GM23338 (cell line): ENCODE measurements at regions not wholly inside any gene's neighbourhood (a gene's known extent, or its start where the extent isn't known, plus 50 kb on each side); places are given as distances from the start of the nearest gene placed in this dataset.

Experiments
- ATAC-seq: fragments of 200-7000 bp; cut with Tn5 transposase; 3 replicates; pipeline ENCODE4 v1.9.1; 2020
- DNase-seq: peaks from one replicate; pipeline ENCODE4 v3.0.0-alpha.2; 2015; ENCODE audit warnings: low spot score
- H2AFZ ChIP-seq: fragments of 200-600 bp; sonication (generic); 2 replicates; pipeline ENCODE4 v1.8.0; 2016; ENCODE audit warnings: antibody characterized with exemption, mild to moderate bottlenecking, moderate library complexity
- H3F3A ChIP-seq: fragments of 200-600 bp; sonication (generic); replicated peaks from 2 replicates; pipeline ENCODE4 v1.8.0; 2017; ENCODE audit warnings: antibody characterized with exemption, mixed run types, low read depth
- H3K27ac ChIP-seq: fragments of 200-600 bp; sonication (generic); 2 replicates; pipeline ENCODE4 v1.6.1; 2016; ENCODE audit warnings: low read depth
- H3K27me3 ChIP-seq: fragments of 200-600 bp; sonication (generic); 2 replicates; pipeline ENCODE4 v1.8.0; 2016; ENCODE audit warnings: mild to moderate bottlenecking, mixed run types, moderate library complexity; ENCODE audit not compliant: insufficient read depth
- H3K36me3 ChIP-seq: fragments of 200-600 bp; sonication (generic); 2 replicates; pipeline ENCODE4 v1.8.0; 2016; ENCODE audit warnings: mild to moderate bottlenecking; ENCODE audit not compliant: insufficient read depth
- H3K4me1 ChIP-seq: fragments of 200-600 bp; sonication (generic); 2 replicates; pipeline ENCODE4 v1.8.0; 2016; ENCODE audit warnings: mild to moderate bottlenecking, moderate library complexity; ENCODE audit not compliant: insufficient read depth
- H3K4me2 ChIP-seq: fragments of 200-600 bp; sonication (generic); 2 replicates; pipeline ENCODE4 v1.7.1; 2017; ENCODE audit warnings: mixed run types
- H3K4me3 ChIP-seq: fragments of 200-600 bp; sonication (generic); 2 replicates; pipeline ENCODE4 v1.6.1; 2016; ENCODE audit warnings: mixed run types
- H3K79me2 ChIP-seq: fragments of 200-600 bp; sonication (generic); replicated peaks from 2 replicates; pipeline ENCODE4 v1.8.0; 2017; ENCODE audit warnings: mild to moderate bottlenecking; ENCODE audit not compliant: insufficient read depth
- H3K9me2 ChIP-seq: fragments of 200-600 bp; sonication (generic); 2 replicates; pipeline ENCODE4 v1.8.0; 2017; ENCODE audit not compliant: insufficient read depth
- H4K20me1 ChIP-seq: fragments of 200-600 bp; sonication (generic); replicated peaks from 2 replicates; pipeline ENCODE4 v1.8.0; 2017; ENCODE audit warnings: mild to moderate bottlenecking; ENCODE audit not compliant: insufficient read depth
- H3K27ac Mint-ChIP-seq: 2 replicates; pipeline ENCODE4 v1.8.0; 2020; ENCODE audit warnings: inconsistent platforms, mild to moderate bottlenecking, moderate library complexity, mixed read lengths
- H3K27me3 Mint-ChIP-seq: 3 replicates; pipeline ENCODE4 v1.8.0; 2022; ENCODE audit warnings: low read depth, mild to moderate bottlenecking, moderate library complexity, mixed read lengths, inconsistent platforms; ENCODE audit not compliant: insufficient read depth, poor library complexity
- H3K36me3 Mint-ChIP-seq: 3 replicates; pipeline ENCODE4 v1.8.0; 2021; ENCODE audit warnings: low read depth, mild to moderate bottlenecking, inconsistent platforms, moderate library complexity, mixed read lengths
- H3K4me1 Mint-ChIP-seq: 3 replicates; pipeline ENCODE4 v1.8.0; 2020; ENCODE audit warnings: mild to moderate bottlenecking, inconsistent platforms, mixed read lengths
- H3K4me3 Mint-ChIP-seq: 3 replicates; pipeline ENCODE4 v1.8.0; 2021; ENCODE audit warnings: moderate library complexity, mild to moderate bottlenecking, inconsistent platforms, mixed read lengths
- H3K9me3 Mint-ChIP-seq: 3 replicates; pipeline ENCODE4 v1.8.0; 2020; ENCODE audit warnings: moderate library complexity, mild to moderate bottlenecking, inconsistent platforms, mixed read lengths
- CREB1 ChIP-seq: fragments of 250-450 bp; sonication (Bioruptor Pico); IDR thresholded peaks from 2 replicates; pipeline ENCODE4 v1.5.0; 2020; ENCODE audit warnings: low read depth, mild to moderate bottlenecking, moderate library complexity
- EZH2 ChIP-seq: fragments of 200-600 bp; sonication (generic); IDR thresholded peaks from one replicate; pipeline ENCODE4 v1.8.0; 2017; ENCODE audit warnings: antibody characterized with exemption, mild to moderate bottlenecking, low read depth; ENCODE audit not compliant: unreplicated experiment
- EZH2phosphoT487 ChIP-seq: fragments of 200-600 bp; sonication (generic); IDR thresholded peaks from one replicate; pipeline ENCODE4 v1.8.1; 2018; ENCODE audit warnings: antibody characterized with exemption; ENCODE audit not compliant: unreplicated experiment
- JUNB ChIP-seq: IDR thresholded peaks from one replicate; pipeline ENCODE4 v1.6.1; 2016; ENCODE audit warnings: antibody characterized with exemption; ENCODE audit not compliant: unreplicated experiment
- ZNF114 ChIP-seq: fragments of 250-450 bp; sonication (Bioruptor Pico); IDR thresholded peaks from 2 replicates; pipeline ENCODE4 v1.5.0; 2020; ENCODE audit warnings: mild to moderate bottlenecking, moderate library complexity
- ZNF331 ChIP-seq: fragments of 250-450 bp; sonication (Bioruptor Pico); IDR thresholded peaks from 2 replicates; pipeline ENCODE4 v1.5.0; 2020; ENCODE audit warnings: low read depth, mild to moderate bottlenecking, moderate library complexity
- TF ChIP-seq, protein P1 (sequence below), 2 experiments: fragments of 200-600 bp in 1 of 2; sonication (generic) in 1 of 2; conservative IDR thresholded peaks; 2 replicates each; pipeline versions ENCODE4 v1.5.1 to v1.6.1; 2016 to 2017; ENCODE audit warnings: antibody characterized with exemption in 2 of 2, low read depth in 2 of 2, mild to moderate bottlenecking in 2 of 2, moderate library complexity in 1 of 2
- TF ChIP-seq, protein P2 (sequence below): fragments of 250-450 bp; sonication (Bioruptor Pico); IDR thresholded peaks from 2 replicates; pipeline ENCODE4 v1.5.0; 2020; ENCODE audit warnings: mild to moderate bottlenecking, moderate library complexity

DNA sequence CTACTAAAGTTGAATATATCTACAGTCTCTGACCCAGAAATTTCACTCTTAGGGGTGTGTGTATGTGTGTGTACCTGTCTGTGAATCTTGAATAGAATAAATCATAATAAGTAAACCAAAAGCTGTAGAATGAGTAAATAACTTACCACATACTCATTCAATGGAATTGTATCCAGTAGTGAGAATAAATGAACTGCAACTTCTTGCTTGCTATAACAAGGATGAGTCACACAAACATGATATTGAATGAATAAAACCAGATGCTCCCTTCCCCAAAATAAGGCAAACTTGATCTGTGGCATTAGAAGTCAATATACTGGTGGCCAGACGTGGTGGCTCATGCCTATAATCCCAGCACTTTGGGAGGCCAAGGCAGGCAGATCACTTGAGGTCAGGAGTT is 259.8 kb upstream of the MON1B start:
- no peak for TF ChIP-seq EZH2
- no peak for TF ChIP-seq JUNB
- no peak for TF ChIP-seq EZH2phosphoT487
- TF ChIP-seq ZNF331 (CRISPR knock-in tag): no peak
- Histone ChIP-seq H3K27me3 (no peaks in the 10 kb centered on the region), H4K20me1 (no peaks in the 10 kb centered on the region), H2AFZ (no peak overlapping the region), H3K79me2 (no peaks in the 10 kb centered on the region), H3F3A (no peaks in the 10 kb centered on the region), H3K9me2 (no peaks in the 10 kb centered on the region), H3K4me3 (no peak overlapping the region), H3K4me2 (no peak overlapping the region), H3K4me1 (peaks cover 7% of the 10 kb centered on the region), H3K36me3 (no peaks in the 10 kb centered on the region), H3K27ac (no peak overlapping the region)
- H3K9me3 Mint-ChIP-seq: peaks cover 55% of the 10 kb centered on the region
- H3K27ac Mint-ChIP-seq: no peak overlapping the region
- peaks cover 4% of the 10 kb centered on the region for H3K27me3 Mint-ChIP-seq
- no peaks in the 10 kb centered on the region for H3K36me3 Mint-ChIP-seq
- DNase-seq (no peak), ATAC-seq (no peak)
- peaks cover 4% of the 10 kb centered on the region; the same call in 2 of the 3 replicates for H3K4me1 Mint-ChIP-seq
- H3K4me3 Mint-ChIP-seq: no peak overlapping the region

DNA sequence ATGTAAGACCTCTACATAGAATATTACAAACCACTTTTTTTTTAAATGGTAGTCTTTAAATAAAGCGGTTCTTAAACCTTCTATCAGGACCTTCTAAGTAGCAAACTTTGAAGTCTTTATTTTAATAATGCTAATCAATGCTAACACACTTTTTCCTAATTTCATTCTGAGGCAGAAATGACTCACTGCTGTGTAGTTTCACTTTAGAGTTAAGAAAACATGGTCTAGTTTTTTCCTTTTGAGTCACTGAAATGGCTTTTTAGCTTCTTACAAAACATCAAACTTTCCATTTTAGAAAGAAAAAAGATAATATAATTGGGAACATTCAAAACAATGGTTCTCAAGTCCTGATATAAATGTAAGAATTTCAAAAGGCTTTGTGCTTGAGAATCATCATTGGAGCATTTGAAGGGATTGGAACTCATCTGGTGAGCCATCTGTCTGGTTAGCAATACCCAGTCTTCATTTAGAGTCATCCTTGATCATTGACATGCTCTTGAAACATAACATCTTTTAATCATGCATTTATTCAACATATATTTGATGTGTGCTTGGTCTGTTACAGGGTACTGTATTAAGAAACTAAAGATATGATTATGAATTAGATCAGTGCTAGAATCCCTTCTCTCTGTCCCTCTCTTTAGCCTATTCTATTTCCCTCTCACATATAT is 258.3 kb upstream of the MON1B start:
- TF ChIP-seq ZNF331 (CRISPR knock-in tag) (no peak), ZNF114 (CRISPR knock-in tag) (no peak), EZH2 (no peak), CREB1 (CRISPR knock-in tag) (no peak)
- TF ChIP-seq, protein P1, sequence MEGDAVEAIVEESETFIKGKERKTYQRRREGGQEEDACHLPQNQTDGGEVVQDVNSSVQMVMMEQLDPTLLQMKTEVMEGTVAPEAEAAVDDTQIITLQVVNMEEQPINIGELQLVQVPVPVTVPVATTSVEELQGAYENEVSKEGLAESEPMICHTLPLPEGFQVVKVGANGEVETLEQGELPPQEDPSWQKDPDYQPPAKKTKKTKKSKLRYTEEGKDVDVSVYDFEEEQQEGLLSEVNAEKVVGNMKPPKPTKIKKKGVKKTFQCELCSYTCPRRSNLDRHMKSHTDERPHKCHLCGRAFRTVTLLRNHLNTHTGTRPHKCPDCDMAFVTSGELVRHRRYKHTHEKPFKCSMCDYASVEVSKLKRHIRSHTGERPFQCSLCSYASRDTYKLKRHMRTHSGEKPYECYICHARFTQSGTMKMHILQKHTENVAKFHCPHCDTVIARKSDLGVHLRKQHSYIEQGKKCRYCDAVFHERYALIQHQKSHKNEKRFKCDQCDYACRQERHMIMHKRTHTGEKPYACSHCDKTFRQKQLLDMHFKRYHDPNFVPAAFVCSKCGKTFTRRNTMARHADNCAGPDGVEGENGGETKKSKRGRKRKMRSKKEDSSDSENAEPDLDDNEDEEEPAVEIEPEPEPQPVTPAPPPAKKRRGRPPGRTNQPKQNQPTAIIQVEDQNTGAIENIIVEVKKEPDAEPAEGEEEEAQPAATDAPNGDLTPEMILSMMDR (conservative IDR thresholded peaks at IDR 0.05; ENCODE audit: low read depth in 2 of 2): no peak
- TF ChIP-seq, protein P2, sequence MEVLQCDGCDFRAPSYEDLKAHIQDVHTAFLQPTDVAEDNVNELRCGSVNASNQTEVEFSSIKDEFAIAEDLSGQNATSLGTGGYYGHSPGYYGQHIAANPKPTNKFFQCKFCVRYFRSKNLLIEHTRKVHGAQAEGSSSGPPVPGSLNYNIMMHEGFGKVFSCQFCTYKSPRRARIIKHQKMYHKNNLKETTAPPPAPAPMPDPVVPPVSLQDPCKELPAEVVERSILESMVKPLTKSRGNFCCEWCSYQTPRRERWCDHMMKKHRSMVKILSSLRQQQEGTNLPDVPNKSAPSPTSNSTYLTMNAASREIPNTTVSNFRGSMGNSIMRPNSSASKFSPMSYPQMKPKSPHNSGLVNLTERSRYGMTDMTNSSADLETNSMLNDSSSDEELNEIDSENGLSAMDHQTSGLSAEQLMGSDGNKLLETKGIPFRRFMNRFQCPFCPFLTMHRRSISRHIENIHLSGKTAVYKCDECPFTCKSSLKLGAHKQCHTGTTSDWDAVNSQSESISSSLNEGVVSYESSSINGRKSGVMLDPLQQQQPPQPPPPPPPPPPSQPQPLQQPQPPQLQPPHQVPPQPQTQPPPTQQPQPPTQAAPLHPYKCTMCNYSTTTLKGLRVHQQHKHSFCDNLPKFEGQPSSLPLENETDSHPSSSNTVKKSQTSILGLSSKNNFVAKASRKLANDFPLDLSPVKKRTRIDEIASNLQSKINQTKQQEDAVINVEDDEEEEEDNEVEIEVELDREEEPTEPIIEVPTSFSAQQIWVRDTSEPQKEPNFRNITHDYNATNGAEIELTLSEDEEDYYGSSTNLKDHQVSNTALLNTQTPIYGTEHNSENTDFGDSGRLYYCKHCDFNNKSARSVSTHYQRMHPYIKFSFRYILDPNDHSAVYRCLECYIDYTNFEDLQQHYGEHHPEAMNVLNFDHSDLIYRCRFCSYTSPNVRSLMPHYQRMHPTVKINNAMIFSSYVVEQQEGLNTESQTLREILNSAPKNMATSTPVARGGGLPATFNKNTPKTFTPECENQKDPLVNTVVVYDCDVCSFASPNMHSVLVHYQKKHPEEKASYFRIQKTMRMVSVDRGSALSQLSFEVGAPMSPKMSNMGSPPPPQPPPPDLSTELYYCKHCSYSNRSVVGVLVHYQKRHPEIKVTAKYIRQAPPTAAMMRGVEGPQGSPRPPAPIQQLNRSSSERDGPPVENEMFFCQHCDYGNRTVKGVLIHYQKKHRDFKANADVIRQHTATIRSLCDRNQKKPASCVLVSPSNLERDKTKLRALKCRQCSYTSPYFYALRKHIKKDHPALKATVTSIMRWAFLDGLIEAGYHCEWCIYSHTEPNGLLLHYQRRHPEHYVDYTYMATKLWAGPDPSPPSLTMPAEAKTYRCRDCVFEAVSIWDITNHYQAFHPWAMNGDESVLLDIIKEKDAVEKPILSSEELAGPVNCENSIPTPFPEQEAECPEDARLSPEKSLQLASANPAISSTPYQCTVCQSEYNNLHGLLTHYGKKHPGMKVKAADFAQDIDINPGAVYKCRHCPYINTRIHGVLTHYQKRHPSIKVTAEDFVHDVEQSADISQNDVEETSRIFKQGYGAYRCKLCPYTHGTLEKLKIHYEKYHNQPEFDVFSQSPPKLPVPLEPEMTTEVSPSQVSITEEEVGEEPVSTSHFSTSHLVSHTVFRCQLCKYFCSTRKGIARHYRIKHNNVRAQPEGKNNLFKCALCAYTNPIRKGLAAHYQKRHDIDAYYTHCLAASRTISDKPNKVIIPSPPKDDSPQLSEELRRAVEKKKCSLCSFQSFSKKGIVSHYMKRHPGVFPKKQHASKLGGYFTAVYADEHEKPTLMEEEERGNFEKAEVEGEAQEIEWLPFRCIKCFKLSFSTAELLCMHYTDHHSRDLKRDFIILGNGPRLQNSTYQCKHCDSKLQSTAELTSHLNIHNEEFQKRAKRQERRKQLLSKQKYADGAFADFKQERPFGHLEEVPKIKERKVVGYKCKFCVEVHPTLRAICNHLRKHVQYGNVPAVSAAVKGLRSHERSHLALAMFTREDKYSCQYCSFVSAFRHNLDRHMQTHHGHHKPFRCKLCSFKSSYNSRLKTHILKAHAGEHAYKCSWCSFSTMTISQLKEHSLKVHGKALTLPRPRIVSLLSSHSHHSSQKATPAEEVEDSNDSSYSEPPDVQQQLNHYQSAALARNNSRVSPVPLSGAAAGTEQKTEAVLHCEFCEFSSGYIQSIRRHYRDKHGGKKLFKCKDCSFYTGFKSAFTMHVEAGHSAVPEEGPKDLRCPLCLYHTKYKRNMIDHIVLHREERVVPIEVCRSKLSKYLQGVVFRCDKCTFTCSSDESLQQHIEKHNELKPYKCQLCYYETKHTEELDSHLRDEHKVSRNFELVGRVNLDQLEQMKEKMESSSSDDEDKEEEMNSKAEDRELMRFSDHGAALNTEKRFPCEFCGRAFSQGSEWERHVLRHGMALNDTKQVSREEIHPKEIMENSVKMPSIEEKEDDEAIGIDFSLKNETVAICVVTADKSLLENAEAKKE (CRISPR knock-in tag): no peak
- H2AFZ ChIP-seq: no peak overlapping the region
- no peaks in the 10 kb centered on the region for H3K36me3 Mint-ChIP-seq

More for the DNA sequence above, 258.3 kb upstream of the MON1B start:
- Histone ChIP-seq H3K79me2 (no peaks in the 10 kb centered on the region), H3K36me3 (no peaks in the 10 kb centered on the region), H3K27ac (no peak overlapping the region), H3K4me3 (no peak overlapping the region), H3F3A (no peaks in the 10 kb centered on the region), H3K9me2 (no peaks in the 10 kb centered on the region), H4K20me1 (no peaks in the 10 kb centered on the region), H3K4me2 (no peak overlapping the region), H3K4me1 (no peaks in the 10 kb centered on the region), H3K27me3 (no peaks in the 10 kb centered on the region)
- Mint-ChIP-seq H3K9me3 (peaks cover 52% of the 10 kb centered on the region), H3K4me3 (no peak overlapping the region), H3K27me3 (peaks cover 4% of the 10 kb centered on the region), H3K4me1 (no peaks in the 10 kb centered on the region), H3K27ac (no peak overlapping the region)
- DNase-seq: no peak
- ATAC-seq: no peak
